K562 (cell line): ENCODE measurements at regions not wholly inside any gene's neighbourhood (a gene's known extent, or its start where the extent isn't known, plus 50 kb on each side); places are given as distances from the start of the nearest gene placed in this dataset.

ENCODE experiments used
- ATAC-seq: fragments of 200-7000 bp; cut with Tn5 transposase; 3 replicates; pipeline ENCODE4 v1.9.1; 2020; ENCODE audit warnings: moderate library complexity
- BruUV-seq: library from RNA; stranded (reverse); fragments of 400-500 nt; replicated peaks from 2 replicates; lab custom pipeline; 2021; lab: Mats Ljungman, UMichigan
- CTCF ChIA-PET: fragments of 300-600 bp; formaldehyde crosslinking; extraction: SDS; loops from one replicate; lab custom pipeline; 2021; ENCODE audit warnings: low intra/inter-chr PET ratio; lab: Yijun Ruan, JAX
- POLR2A ChIA-PET: fragments of 300-600, 350-650 bp; sonication (Branson Sonifier 250); formaldehyde crosslinking; extraction: SDS; loops from one replicate; lab custom pipeline; 2021; ENCODE audit warnings: antibody characterized with exemption, inconsistent platforms; lab: Yijun Ruan, JAX
- DNase-seq, 4 experiments: peaks; one replicate each; pipeline versions ENCODE4 v3.0.0 to v3.0.0-alpha.2; 2011 to 2018; ENCODE audit warnings: low spot score in 3 of 4, mixed read lengths in 3 of 4; ENCODE audit errors: extremely low read depth in 1 of 4
- FAIRE-seq: peaks from 2 replicates; lab custom pipeline; 2011; peaks lifted over from hg19 to GRCh38; lab: Jason Lieb, UNC
- H2AFZ ChIP-seq: 2 replicates; pipeline ENCODE4 v1.6.0; 2011; ENCODE audit warnings: low read depth, low read length, control low read depth, inconsistent platforms
- H3K27ac ChIP-seq: fragments of 200-600 bp; 3 replicates; pipeline ENCODE4 v1.8.0; 2011; ENCODE audit warnings: low read depth, mild to moderate bottlenecking, control low read depth, inconsistent platforms, low read length, moderate library complexity, mixed read lengths; ENCODE audit errors: extremely low read depth
- H3K27me3 ChIP-seq, 2 experiments: fragments of 300-600 bp in 1 of 2; 2 replicates in 1 of 2; 3 replicates in 1 of 2; pipeline versions ENCODE4 v1.6.0 to v1.8.0; 2011; ENCODE audit warnings: inconsistent platforms in 2 of 2, low read length in 2 of 2, mild to moderate bottlenecking in 1 of 2, mixed read lengths in 1 of 2, moderate library complexity in 1 of 2; ENCODE audit not compliant: control insufficient read depth in 2 of 2, insufficient read depth in 2 of 2
- H3K36me3 ChIP-seq: fragments of 300-600 bp; 3 replicates; pipeline ENCODE4 v1.8.0; 2011; ENCODE audit warnings: mild to moderate bottlenecking, low read length, inconsistent platforms; ENCODE audit not compliant: control insufficient read depth, insufficient read depth
- H3K4me1 ChIP-seq, 2 experiments: fragments of 200-600 bp in 1 of 2; replicated peaks in 1 of 2; 2 replicates in 1 of 2; 3 replicates in 1 of 2; pipeline versions ENCODE4 v1.5.1 to v1.8.0; 2011; ENCODE audit warnings: inconsistent platforms in 2 of 2, low read length in 2 of 2, mild to moderate bottlenecking in 1 of 2, mixed read lengths in 1 of 2, moderate library complexity in 1 of 2; ENCODE audit not compliant: control insufficient read depth in 2 of 2, insufficient read depth in 2 of 2
- H3K4me2 ChIP-seq: 2 replicates; pipeline ENCODE4 v1.6.1; 2011; ENCODE audit warnings: low read length, control low read depth, inconsistent platforms, mixed read lengths; ENCODE audit not compliant: insufficient read depth
- H3K4me3 ChIP-seq: fragments of 200-600 bp; sonication (generic), shearing (Covaris generic); 2 replicates; pipeline ENCODE4 v1.5.1; 2016; ENCODE audit warnings: control low read depth, inconsistent platforms
- H3K79me2 ChIP-seq: fragments of 200-600 bp; 3 replicates; pipeline ENCODE4 v1.8.0; 2011; ENCODE audit warnings: low read length, inconsistent platforms; ENCODE audit not compliant: control insufficient read depth, insufficient read depth
- H3K9ac ChIP-seq, 2 experiments: 2 replicates each; pipeline versions ENCODE4 v1.6.0 to v1.6.1; 2011; ENCODE audit warnings: low read depth in 2 of 2, low read length in 2 of 2, control low read depth in 1 of 2, inconsistent platforms in 1 of 2, mild to moderate bottlenecking in 1 of 2, mixed read lengths in 1 of 2; ENCODE audit not compliant: insufficient read depth in 1 of 2
- H3K9me1 ChIP-seq: one replicate; pipeline ENCODE4 v1.6.0; 2011; ENCODE audit warnings: inconsistent platforms, mild to moderate bottlenecking, low read length, moderate library complexity; ENCODE audit not compliant: control insufficient read depth, insufficient read depth
- H3K9me3 ChIP-seq: replicated peaks from 2 replicates; pipeline ENCODE4 v1.5.1; 2011; ENCODE audit warnings: low read depth, low read length, inconsistent platforms; ENCODE audit not compliant: control insufficient read depth, insufficient read depth
- H4K20me1 ChIP-seq: replicated peaks from 2 replicates; pipeline ENCODE4 v1.6.1; 2011; ENCODE audit warnings: low read length, inconsistent platforms, mixed read lengths; ENCODE audit not compliant: control insufficient read depth, insufficient read depth
- CREB5 ChIP-seq: fragments of 250-450 bp; sonication (Bioruptor Pico); IDR thresholded peaks from 2 replicates; pipeline ENCODE4 v1.5.0; 2020; ENCODE audit warnings: mild to moderate bottlenecking
- DPF2 ChIP-seq: fragments of 450-650 bp; IDR thresholded peaks from 2 replicates; pipeline ENCODE4 v1.6.1; 2016
- E2F8 ChIP-seq: fragments of 450-650 bp; IDR thresholded peaks from 2 replicates; pipeline ENCODE4 v1.7.1; 2018; ENCODE audit warnings: mild to moderate bottlenecking, low read depth; ENCODE audit not compliant: partially characterized antibody
- ELF2 ChIP-seq: fragments of 250-450 bp; sonication (Bioruptor Pico); IDR thresholded peaks from 2 replicates; pipeline ENCODE4 v1.5.0; 2021; ENCODE audit warnings: mild to moderate bottlenecking
- FOXA3 ChIP-seq, 2 experiments: fragments of 450-650 bp in 1 of 2; sonication (generic) in 1 of 2; formaldehyde crosslinking; IDR thresholded peaks in 1 of 2; conservative IDR thresholded peaks in 1 of 2; 2 replicates each; pipeline versions ENCODE4 v1.4.0 to v1.8.0; 2020 to 2022; ENCODE audit warnings: mild to moderate bottlenecking in 2 of 2, missing genetic modification reagents in 1 of 2
- HDAC3 ChIP-seq: fragments of 450-650 bp; IDR thresholded peaks from 2 replicates; pipeline ENCODE4 v1.6.1; 2018; ENCODE audit warnings: borderline replicate concordance, mild to moderate bottlenecking, moderate library complexity; ENCODE audit not compliant: partially characterized antibody
- ID3 ChIP-seq, 2 experiments: fragments of 250-450 bp in 1 of 2; fragments of 450-650 bp in 1 of 2; sonication (Bioruptor Pico) in 1 of 2; IDR thresholded peaks; 2 replicates each; pipeline versions ENCODE4 v1.6.1 to v1.8.0; 2016 to 2021; ENCODE audit warnings: mild to moderate bottlenecking in 2 of 2, moderate library complexity in 2 of 2, missing compliant biosample characterization in 1 of 2, missing genetic modification characterization in 1 of 2
- MAFK ChIP-seq: IDR thresholded peaks from 2 replicates; pipeline ENCODE4 v1.6.1; 2011; ENCODE audit warnings: low read length, improper control_type of control experiment
- MIER1 ChIP-seq: fragments of 450-650 bp; IDR thresholded peaks from 2 replicates; pipeline ENCODE4 v1.6.1; 2016; ENCODE audit warnings: antibody characterized with exemption, mild to moderate bottlenecking, low read depth
- MTA3 ChIP-seq: fragments of 450-650 bp; formaldehyde crosslinking; IDR thresholded peaks from 2 replicates; pipeline ENCODE4 v1.6.1; 2017; ENCODE audit warnings: mild to moderate bottlenecking, borderline replicate concordance
- RFX1 ChIP-seq: fragments of 450-650 bp; IDR thresholded peaks from 2 replicates; pipeline ENCODE4 v1.6.1; 2016; ENCODE audit warnings: mild to moderate bottlenecking, moderate library complexity
- UBTF ChIP-seq, 2 experiments: IDR thresholded peaks; 2 replicates each; pipeline ENCODE4 v1.6.1; 2012; ENCODE audit warnings: improper control_type of control experiment in 2 of 2, low read depth in 2 of 2, low read length in 2 of 2, borderline replicate concordance in 1 of 2
- ZBTB8A ChIP-seq: fragments of 450-650 bp; IDR thresholded peaks from 2 replicates; pipeline ENCODE4 v1.6.1; 2018; ENCODE audit warnings: mild to moderate bottlenecking, moderate library complexity; ENCODE audit not compliant: partially characterized antibody
- ZFPM2 ChIP-seq: fragments of 250-450 bp; sonication (Bioruptor Pico); IDR thresholded peaks from 2 replicates; pipeline ENCODE4 v1.5.1; 2022; ENCODE audit warnings: mild to moderate bottlenecking
- ZNF184 ChIP-seq: sonication (generic); formaldehyde crosslinking; IDR thresholded peaks from 2 replicates; pipeline ENCODE4 v1.5.0; 2020; ENCODE audit warnings: missing genetic modification reagents
- ZNF224 ChIP-seq: sonication (generic); formaldehyde crosslinking; IDR thresholded peaks from 2 replicates; pipeline ENCODE4 v1.8.0; 2022; ENCODE audit warnings: mild to moderate bottlenecking, missing genetic modification reagents
- WGBS: fragments of 100-300 bp; shearing (Covaris generic); methylation state at CpG from one replicate; pipeline ENCODE4 v1.1.6; 2016; ENCODE audit warnings: low coverage, mixed read lengths; ENCODE audit not compliant: insufficient coverage; ENCODE audit errors: missing lambda C conversion rate; 5-methylcytosine and 5-hydroxymethylcytosine counted together
- in situ Hi-C: fragments of 300-500 bp; cut with MboI; formaldehyde crosslinking; loops from 4 replicates; pipeline ENCODE4 v1.15.0; 2018; ENCODE audit warnings: inconsistent platforms, mixed read lengths
- intact Hi-C: fragments of 100-400 bp; cut with micrococcal nuclease; formaldehyde crosslinking; loops from 2 replicates; pipeline ENCODE4 v1.14.2; 2022

- H3K9me1 ChIP-seq = no peaks in the 10 kb centered on the region
- H3K4me1 ChIP-seq = no peaks in the 10 kb centered on the region
- intact Hi-C loops = no loop called here
- H3K79me2 ChIP-seq = no peaks in the 10 kb centered on the region
- 0% methylated on average over 1 of the region's 1 CpG for WGBS
- in situ Hi-C loops = no loop called here
- no TSS peak for BruUV-seq
- CTCF ChIA-PET = no interaction called here
- H3K4me2 ChIP-seq = no peak overlapping the region
- H2AFZ ChIP-seq = no peak overlapping the region
- no peaks in the 10 kb centered on the region for H3K36me3 ChIP-seq
- FAIRE-seq (no peak), DNase-seq (no peak), ATAC-seq (no peak)
- H3K27me3 ChIP-seq = no peaks in the 10 kb centered on the region
- no peaks in the 10 kb centered on the region for H3K9me3 ChIP-seq
- H3K9ac ChIP-seq = no peak overlapping the region
- H3K4me3 ChIP-seq = no peak overlapping the region
- H3K27ac ChIP-seq = no peak overlapping the region
- POLR2A ChIA-PET = no interaction called here
- no peaks in the 10 kb centered on the region for H4K20me1 ChIP-seq
- no peak for TF ChIP-seq ZNF184
- TF ChIP-seq HDAC3 = no peak
- no peak for TF ChIP-seq ZFPM2 (CRISPR knock-in tag)
- no peak for TF ChIP-seq ID3 (CRISPR knock-in tag; IDR thresholded peaks at IDR 0.05)
- no peak for TF ChIP-seq ID3 (tag; IDR thresholded peaks at IDR 0.05)
- TF ChIP-seq FOXA3 (CRISPR knock-in tag; conservative IDR thresholded peaks at IDR 0.05 in 1 of 2, IDR thresholded peaks at IDR 0.05 in 1 of 2) = no peak
- no peak for TF ChIP-seq MTA3
- TF ChIP-seq UBTF (IDR thresholded peaks at IDR 0.05; ENCODE audit: borderline replicate concordance in 1 of 2, low read depth in 2 of 2, low read length in 2 of 2) = no peak
- no peak for TF ChIP-seq RFX1
- TF ChIP-seq MIER1 = no peak
- no peak for TF ChIP-seq ZBTB8A
- TF ChIP-seq DPF2 = no peak
- no peak for TF ChIP-seq ELF2 (CRISPR knock-in tag)
- no peak for TF ChIP-seq ZNF224 (CRISPR knock-in tag)
- TF ChIP-seq CREB5 (CRISPR knock-in tag) = no peak
- TF ChIP-seq E2F8 = no peak
- TF ChIP-seq MAFK = no peak
Measured at GRCh38 chr4:104881136-104881886, 265.4 kb upstream of the TET2 start.
